Bronchial epithelial cell (primary cell): ENCODE measurements at regions not wholly inside any gene's neighbourhood (a gene's known extent, or its start where the extent isn't known, plus 50 kb on each side); places are given as distances from the start of the nearest gene placed in this dataset.

ENCODE experiments used
- DNase-seq: peaks from one replicate; pipeline ENCODE4 v3.0.0-alpha.2; 2010; ENCODE audit warnings: low read depth
- FAIRE-seq: peaks from 2 replicates; lab custom pipeline; 2011; peaks lifted over from hg19 to GRCh38; lab: Jason Lieb, UNC
- H3K27me3 ChIP-seq: 2 replicates; pipeline ENCODE4 v1.5.1; 2011; ENCODE audit warnings: low read length; ENCODE audit not compliant: control insufficient read depth, insufficient read depth
- H3K36me3 ChIP-seq: 2 replicates; pipeline ENCODE4 v1.5.1; 2011; ENCODE audit warnings: low read length; ENCODE audit not compliant: control insufficient read depth, insufficient read depth
- H3K4me3 ChIP-seq: 2 replicates; pipeline ENCODE4 v1.5.1; 2011; ENCODE audit warnings: mild to moderate bottlenecking, low read depth, low read length, control low read depth
- CTCF ChIP-seq: IDR thresholded peaks from 2 replicates; pipeline ENCODE4 v1.5.1; 2011; ENCODE audit warnings: mild to moderate bottlenecking, moderate library complexity, low read length, control low read depth, inconsistent platforms; ENCODE audit not compliant: insufficient read depth, severe bottlenecking

- Histone ChIP-seq H3K27me3 (no peaks in the 10 kb centered on the region), H3K4me3 (no peak overlapping the region), H3K36me3 (no peaks in the 10 kb centered on the region)
- TF ChIP-seq CTCF, result no peak
- no peak for DNase-seq
- FAIRE-seq, result no peak
Measured at GRCh38 chr17:79533116-79533515, 77.7 kb downstream of the RBFOX3 start.

GRCh38 chr17:79532107-79532790 lies 78.6 kb downstream of the RBFOX3 start:
- no peaks in the 10 kb centered on the region for H3K36me3 ChIP-seq
- no peak overlapping the region for H3K4me3 ChIP-seq
- DNase-seq, result no peak
- TF ChIP-seq CTCF, result no peak
- no peak for FAIRE-seq
- H3K27me3 ChIP-seq, result no peaks in the 10 kb centered on the region

- Histone ChIP-seq H3K4me3 (no peak overlapping the region), H3K36me3 (no peaks in the 10 kb centered on the region), H3K27me3 (no peaks in the 10 kb centered on the region)
- no peak for FAIRE-seq
- no peak for TF ChIP-seq CTCF
- no peak for DNase-seq
Measured at GRCh38 chr17:79531191-79532095, 79.4 kb downstream of the RBFOX3 start.

GRCh38 chr17:79530361-79531105 lies 80.3 kb downstream of the RBFOX3 start:
- FAIRE-seq (no peak), DNase-seq (no peak)
- no peak overlapping the region for H3K4me3 ChIP-seq
- H3K27me3 ChIP-seq, result no peaks in the 10 kb centered on the region
- no peaks in the 10 kb centered on the region for H3K36me3 ChIP-seq
- TF ChIP-seq CTCF, result no peak

- no peaks in the 10 kb centered on the region for H3K36me3 ChIP-seq
- no peak for FAIRE-seq
- no peak overlapping the region for H3K4me3 ChIP-seq
- TF ChIP-seq CTCF, result no peak
- no peaks in the 10 kb centered on the region for H3K27me3 ChIP-seq
- no peak for DNase-seq
Measured at GRCh38 chr17:79529661-79530081, 81.2 kb downstream of the RBFOX3 start.
